Esophagus squamous epithelium (tissue), 4 donors: ENCODE measurements at regions not wholly inside any gene's neighbourhood (a gene's known extent, or its start where the extent isn't known, plus 50 kb on each side); places are given as distances from the start of the nearest gene placed in this dataset.

Experiments
- POLR2A ChIP-seq, 4 donors: fragments of 450-650 bp; IDR thresholded peaks; one replicate each; pipeline ENCODE4 v1.6.1; 2017; ENCODE audit warnings: antibody characterized with exemption in 4 of 4, mild to moderate bottlenecking in 4 of 4, moderate library complexity in 3 of 4
- TF ChIP-seq, protein P1 (sequence below), 6 experiments: fragments of 450-650 bp in 4 of 6; fragments of 200-600 bp in 2 of 6; sonication (generic) in 2 of 6; IDR thresholded peaks; one replicate each; pipeline ENCODE4 v1.5.1; 2016 to 2019; ENCODE audit warnings: antibody characterized with exemption in 6 of 6, mild to moderate bottlenecking in 4 of 6, moderate library complexity in 4 of 6

DNA sequence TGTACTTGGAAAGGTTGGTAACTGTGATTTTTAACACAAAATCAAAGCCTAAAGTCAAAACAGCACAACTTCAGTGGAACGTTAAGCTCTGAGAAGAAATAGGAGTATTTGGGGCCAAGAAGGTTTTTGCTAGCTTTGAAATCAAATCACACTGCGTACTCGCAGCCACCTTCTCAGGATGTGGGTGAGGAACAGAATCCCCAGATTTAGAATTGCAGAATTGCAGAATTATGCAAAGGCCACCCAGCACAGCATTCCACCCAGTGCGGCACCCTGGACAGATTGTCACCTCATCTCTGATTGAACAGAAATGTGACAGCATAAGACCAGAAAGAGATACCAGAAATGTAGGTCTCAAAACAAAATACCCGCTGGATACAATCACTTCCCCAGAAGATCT, 181.1 kb downstream of the DHX15 start:
- no peak for TF ChIP-seq POLR2A (IDR thresholded peaks at IDR 0.05)
- TF ChIP-seq, protein P1, sequence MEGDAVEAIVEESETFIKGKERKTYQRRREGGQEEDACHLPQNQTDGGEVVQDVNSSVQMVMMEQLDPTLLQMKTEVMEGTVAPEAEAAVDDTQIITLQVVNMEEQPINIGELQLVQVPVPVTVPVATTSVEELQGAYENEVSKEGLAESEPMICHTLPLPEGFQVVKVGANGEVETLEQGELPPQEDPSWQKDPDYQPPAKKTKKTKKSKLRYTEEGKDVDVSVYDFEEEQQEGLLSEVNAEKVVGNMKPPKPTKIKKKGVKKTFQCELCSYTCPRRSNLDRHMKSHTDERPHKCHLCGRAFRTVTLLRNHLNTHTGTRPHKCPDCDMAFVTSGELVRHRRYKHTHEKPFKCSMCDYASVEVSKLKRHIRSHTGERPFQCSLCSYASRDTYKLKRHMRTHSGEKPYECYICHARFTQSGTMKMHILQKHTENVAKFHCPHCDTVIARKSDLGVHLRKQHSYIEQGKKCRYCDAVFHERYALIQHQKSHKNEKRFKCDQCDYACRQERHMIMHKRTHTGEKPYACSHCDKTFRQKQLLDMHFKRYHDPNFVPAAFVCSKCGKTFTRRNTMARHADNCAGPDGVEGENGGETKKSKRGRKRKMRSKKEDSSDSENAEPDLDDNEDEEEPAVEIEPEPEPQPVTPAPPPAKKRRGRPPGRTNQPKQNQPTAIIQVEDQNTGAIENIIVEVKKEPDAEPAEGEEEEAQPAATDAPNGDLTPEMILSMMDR (IDR thresholded peaks at IDR 0.05) = no peak
